A549 (cell line): ENCODE measurements at regions not wholly inside any gene's neighbourhood (a gene's known extent, or its start where the extent isn't known, plus 50 kb on each side); places are given as distances from the start of the nearest gene placed in this dataset.

Experiments
- ATAC-seq, 2 experiments: fragments of 200-7000 bp in 1 of 2; fragments of >200 bp in 1 of 2; cut with Nextera tagmentation in 1 of 2; cut with Tn5 transposase in 1 of 2; 3 replicates each; pipeline versions ENCODE4 v1.8.0 to v1.9.1; 2018 to 2020; ENCODE audit warnings: mild to moderate bottlenecking in 1 of 2, moderate library complexity in 1 of 2
- CTCF ChIA-PET: fragments of 300-600 bp; sonication (Branson Sonifier 250); formaldehyde crosslinking; extraction: SDS; loops from one replicate; lab custom pipeline; 2021; ENCODE audit warnings: antibody characterized with exemption, inconsistent platforms; lab: Yijun Ruan, JAX
- POLR2A ChIA-PET: fragments of 350-600 bp; formaldehyde crosslinking; extraction: SDS; loops from one replicate; lab custom pipeline; 2021; ENCODE audit warnings: antibody characterized with exemption, inconsistent platforms; lab: Yijun Ruan, JAX
- DNase-seq, 2 experiments: peaks; one replicate each; pipeline versions ENCODE4 v3.0.0 to v3.0.0-alpha.2; 2011 to 2016; ENCODE audit warnings: low read depth in 1 of 2, low spot score in 1 of 2
- FAIRE-seq: peaks from 2 replicates; lab custom pipeline; 2011; peaks lifted over from hg19 to GRCh38; lab: Jason Lieb, UNC
- H3K27ac ChIP-seq, 2 experiments: fragments of >200 bp; sonication (Bioruptor Twin); formaldehyde crosslinking; 3 replicates each; pipeline ENCODE4 v1.5.1; 2016 to 2017
- H3K4me1 ChIP-seq: fragments of >200 bp; sonication (Bioruptor Twin); formaldehyde crosslinking; 3 replicates; pipeline ENCODE4 v1.6.1; 2016
- H3K4me2 ChIP-seq: fragments of >200 bp; sonication (Bioruptor Twin); formaldehyde crosslinking; 3 replicates; pipeline ENCODE4 v1.6.1; 2016
- H3K4me3 ChIP-seq: fragments of >200 bp; sonication (Bioruptor Twin); formaldehyde crosslinking; 3 replicates; pipeline ENCODE4 v1.5.1; 2016
- H3K9me3 ChIP-seq: fragments of >200 bp; sonication (Bioruptor Twin); formaldehyde crosslinking; 3 replicates; pipeline ENCODE4 v1.6.1; 2016
- CBX2 ChIP-seq: fragments of 200-600 bp; sonication (generic); IDR thresholded peaks from 2 replicates; pipeline ENCODE4 v1.6.1; 2016; ENCODE audit warnings: low read depth, mild to moderate bottlenecking, borderline replicate concordance
- CBX8 ChIP-seq: fragments of 200-600 bp; sonication (generic); IDR thresholded peaks from 2 replicates; pipeline ENCODE4 v1.6.1; 2016
- CHD2 ChIP-seq: fragments of 150-350 bp; IDR thresholded peaks from 2 replicates; pipeline ENCODE4 v1.6.1; 2014; ENCODE audit warnings: low read length; ENCODE audit not compliant: partially characterized antibody
- EHF ChIP-seq: fragments of 250-450 bp; sonication (Bioruptor Pico); IDR thresholded peaks from 2 replicates; pipeline ENCODE4 v1.5.0; 2020; ENCODE audit warnings: mild to moderate bottlenecking
- EP300 ChIP-seq, 2 experiments: fragments of >200 bp; sonication (Bioruptor Twin); formaldehyde crosslinking; IDR thresholded peaks; 2 replicates in 1 of 2; 3 replicates in 1 of 2; pipeline ENCODE4 v1.6.1; 2016 to 2017
- FOXS1 ChIP-seq: fragments of 250-450 bp; sonication (Bioruptor Pico); IDR thresholded peaks from 2 replicates; pipeline ENCODE4 v1.5.0; 2020; ENCODE audit warnings: mild to moderate bottlenecking, moderate library complexity
- HDAC2 ChIP-seq: fragments of 200-600 bp; sonication (generic); IDR thresholded peaks from 2 replicates; pipeline ENCODE4 v1.6.1; 2016
- HEYL ChIP-seq: fragments of 250-450 bp; sonication (Bioruptor Pico); IDR thresholded peaks from 2 replicates; pipeline ENCODE4 v1.8.0; 2021; ENCODE audit warnings: mild to moderate bottlenecking, moderate library complexity
- HOXB5 ChIP-seq: fragments of 250-450 bp; sonication (Bioruptor Pico); IDR thresholded peaks from 2 replicates; pipeline ENCODE4 v1.5.0; 2020; ENCODE audit warnings: mild to moderate bottlenecking, moderate library complexity
- JUN ChIP-seq, 2 experiments: fragments of >200 bp; sonication (Bioruptor Twin); formaldehyde crosslinking; IDR thresholded peaks; 2 replicates in 1 of 2; 3 replicates in 1 of 2; pipeline ENCODE4 v1.6.1; 2016 to 2017
- KDM1A ChIP-seq: fragments of 200-600 bp; sonication (generic); IDR thresholded peaks from 2 replicates; pipeline ENCODE4 v1.6.1; 2016; ENCODE audit warnings: low read depth, mild to moderate bottlenecking
- MAFK ChIP-seq: fragments of 450-650 bp; IDR thresholded peaks from 2 replicates; pipeline ENCODE4 v1.6.1; 2014; ENCODE audit not compliant: partially characterized antibody
- NFE2L2 ChIP-seq: fragments of 150-350 bp; conservative IDR thresholded peaks from 2 replicates; pipeline ENCODE4 v1.6.1; 2014; ENCODE audit warnings: low read length
- NR3C1 ChIP-seq: fragments of >200 bp; sonication (Bioruptor Twin); formaldehyde crosslinking; IDR thresholded peaks from 3 replicates; pipeline ENCODE4 v1.6.1; 2017
- PHF8 ChIP-seq: fragments of 200-600 bp; sonication (generic); IDR thresholded peaks from 2 replicates; pipeline ENCODE4 v1.6.1; 2016; ENCODE audit warnings: low read depth, mild to moderate bottlenecking, antibody characterized with exemption, moderate library complexity, borderline replicate concordance
- POLR2AphosphoS2 ChIP-seq: conservative IDR thresholded peaks from 2 replicates; pipeline ENCODE4 v1.6.1; 2012; ENCODE audit warnings: low read length, improper control_type of control experiment, inconsistent platforms
- SMC3 ChIP-seq: fragments of >200 bp; sonication (Bioruptor Twin); formaldehyde crosslinking; IDR thresholded peaks from 3 replicates; pipeline ENCODE4 v1.6.1; 2018; ENCODE audit warnings: inconsistent platforms
- SREBF2 ChIP-seq: fragments of 450-650 bp; IDR thresholded peaks from 2 replicates; pipeline ENCODE4 v1.6.1; 2014; ENCODE audit warnings: mild to moderate bottlenecking, moderate library complexity
- ZC3H11A ChIP-seq: fragments of 450-650 bp; IDR thresholded peaks from 2 replicates; pipeline ENCODE4 v1.6.1; 2014; ENCODE audit warnings: antibody characterized with exemption, mild to moderate bottlenecking
- ZNF302 ChIP-seq: fragments of 250-450 bp; sonication (Bioruptor Pico); IDR thresholded peaks from 2 replicates; pipeline ENCODE4 v1.9.0; 2021; ENCODE audit warnings: inconsistent platforms, mild to moderate bottlenecking, moderate library complexity
- ZSCAN20 ChIP-seq: fragments of 250-450 bp; sonication (Bioruptor Pico); IDR thresholded peaks from 2 replicates; pipeline ENCODE4 v1.8.0; 2022; ENCODE audit warnings: mild to moderate bottlenecking, moderate library complexity
- WGBS: methylation state at CpG from one replicate; pipeline ENCODE4 v1.1.6; 2017; ENCODE audit errors: missing lambda C conversion rate; 5-methylcytosine and 5-hydroxymethylcytosine counted together
- TF ChIP-seq, protein P1 (sequence below): IDR thresholded peaks from 2 replicates; pipeline ENCODE4 v1.6.1; 2012
- TF ChIP-seq, protein P2 (sequence below): fragments of 150-350 bp; IDR thresholded peaks from 2 replicates; pipeline ENCODE4 v1.6.1; 2014; ENCODE audit warnings: low read depth, mild to moderate bottlenecking, low read length
- TF ChIP-seq, protein P3 (sequence below): fragments of >200 bp; sonication (Bioruptor Twin); formaldehyde crosslinking; IDR thresholded peaks from 3 replicates; pipeline ENCODE4 v1.6.1; 2016
- TF ChIP-seq, protein P4 (sequence below): fragments of 450-650 bp; IDR thresholded peaks from 2 replicates; pipeline ENCODE4 v1.6.1; 2014; ENCODE audit warnings: antibody characterized with exemption
- TF ChIP-seq, protein P5 (sequence below): IDR thresholded peaks from 2 replicates; pipeline ENCODE4 v1.6.1; 2012; ENCODE audit warnings: low read depth, borderline replicate concordance
- TF ChIP-seq, protein P6 (sequence below): fragments of 250-450 bp; sonication (Bioruptor Pico); IDR thresholded peaks from 2 replicates; pipeline ENCODE4 v1.5.0; 2021; ENCODE audit warnings: mild to moderate bottlenecking, moderate library complexity, borderline replicate concordance

DNA sequence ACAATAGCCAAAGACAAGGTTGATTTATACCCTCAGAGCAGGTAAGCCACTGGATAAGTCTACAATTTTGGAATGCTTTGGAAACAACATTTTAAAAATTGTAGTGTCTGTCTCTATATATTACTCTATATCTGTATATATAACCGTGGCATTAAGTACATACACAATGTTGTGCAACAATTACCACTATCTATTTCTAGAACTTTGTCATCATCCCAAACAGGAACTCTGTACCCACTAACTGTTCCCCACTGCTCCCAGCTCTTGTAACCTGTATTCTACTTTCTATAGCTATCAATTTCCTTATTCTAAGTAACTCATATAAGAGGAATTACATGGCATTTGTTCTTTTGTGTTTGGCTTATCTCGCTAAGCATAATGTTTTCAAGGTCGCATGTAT, 78.2 kb upstream of the ASCC3 start:
- 32% methylated on average over 3 of the region's 3 CpGs for WGBS
- H3K4me3 ChIP-seq = no peak overlapping the region
- FAIRE-seq (no peak), DNase-seq (no peak), ATAC-seq (no peak)
- CTCF ChIA-PET = no interaction called here
- POLR2A ChIA-PET = no interaction called here
- no peak overlapping the region for H3K27ac ChIP-seq
- TF ChIP-seq, protein P1, sequence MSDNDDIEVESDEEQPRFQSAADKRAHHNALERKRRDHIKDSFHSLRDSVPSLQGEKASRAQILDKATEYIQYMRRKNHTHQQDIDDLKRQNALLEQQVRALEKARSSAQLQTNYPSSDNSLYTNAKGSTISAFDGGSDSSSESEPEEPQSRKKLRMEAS = no peak
- TF ChIP-seq JUN (IDR thresholded peaks at IDR 0.05) (no peak), SMC3 (no peak), SREBF2 (no peak), CBX8 (no peak), EP300 (IDR thresholded peaks at IDR 0.05) (no peak), CHD2 (no peak), EHF (CRISPR knock-in tag) (no peak), FOXS1 (CRISPR knock-in tag) (no peak), POLR2AphosphoS2 (no peak), HOXB5 (CRISPR knock-in tag) (no peak)
- TF ChIP-seq, protein P2, sequence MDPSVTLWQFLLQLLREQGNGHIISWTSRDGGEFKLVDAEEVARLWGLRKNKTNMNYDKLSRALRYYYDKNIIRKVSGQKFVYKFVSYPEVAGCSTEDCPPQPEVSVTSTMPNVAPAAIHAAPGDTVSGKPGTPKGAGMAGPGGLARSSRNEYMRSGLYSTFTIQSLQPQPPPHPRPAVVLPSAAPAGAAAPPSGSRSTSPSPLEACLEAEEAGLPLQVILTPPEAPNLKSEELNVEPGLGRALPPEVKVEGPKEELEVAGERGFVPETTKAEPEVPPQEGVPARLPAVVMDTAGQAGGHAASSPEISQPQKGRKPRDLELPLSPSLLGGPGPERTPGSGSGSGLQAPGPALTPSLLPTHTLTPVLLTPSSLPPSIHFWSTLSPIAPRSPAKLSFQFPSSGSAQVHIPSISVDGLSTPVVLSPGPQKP = no peak
- H3K4me2 ChIP-seq = no peak overlapping the region
- H3K4me1 ChIP-seq = no peaks in the 10 kb centered on the region
- H3K9me3 ChIP-seq = no peaks in the 10 kb centered on the region

DNA sequence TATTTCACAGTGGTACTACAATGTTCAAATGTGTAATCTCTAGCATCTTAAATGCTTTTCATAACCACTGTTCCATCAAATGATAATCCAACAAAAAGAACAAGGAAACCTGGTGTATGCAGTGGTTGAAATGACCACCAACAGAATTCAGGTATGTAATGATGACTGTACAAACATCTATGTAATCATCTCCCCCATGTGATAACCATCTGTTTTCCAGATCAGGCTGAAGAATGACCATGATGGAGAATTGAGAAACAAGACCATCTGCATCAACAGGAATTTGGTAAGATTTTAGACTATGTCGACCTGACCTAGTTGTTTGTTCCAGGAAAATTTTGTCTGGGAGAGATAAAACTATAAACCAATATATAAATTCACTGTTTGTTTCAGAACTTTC, 81.3 kb upstream of the ASCC3 start:
- Histone ChIP-seq H3K27ac (no peak overlapping the region), H3K9me3 (no peaks in the 10 kb centered on the region), H3K4me3 (no peak overlapping the region), H3K4me2 (no peak overlapping the region), H3K4me1 (no peaks in the 10 kb centered on the region)
- ATAC-seq = no peak
- TF ChIP-seq ZC3H11A = no peak
- ChIA-PET POLR2A (no interaction called here), CTCF (no interaction called here)
- no peak for DNase-seq
- no peak for FAIRE-seq
- 0% methylated on average over 1 of the region's 1 CpG for WGBS

DNA sequence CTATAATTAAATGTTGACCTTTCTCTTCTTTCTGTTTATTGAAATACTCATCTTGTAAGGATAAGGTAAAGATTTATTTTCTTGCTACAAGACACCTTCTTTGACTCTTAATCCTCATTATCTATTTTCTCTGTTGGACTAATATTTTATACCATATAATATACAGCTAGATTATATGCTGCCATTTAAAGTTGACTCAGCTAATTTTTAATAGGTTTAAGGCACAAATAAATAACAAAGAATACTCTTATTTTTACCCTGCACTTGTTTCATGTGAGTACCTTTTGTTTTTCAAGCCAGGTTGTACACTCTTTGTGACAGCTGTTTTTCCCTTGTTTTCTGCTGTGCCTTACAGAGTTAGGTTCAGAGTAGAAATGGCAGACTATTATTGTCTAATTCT, 83.9 kb upstream of the ASCC3 start:
- FAIRE-seq = no peak
- DNase-seq = no peak
- Histone ChIP-seq H3K27ac (no peak overlapping the region), H3K9me3 (no peaks in the 10 kb centered on the region), H3K4me3 (no peak overlapping the region), H3K4me1 (no peaks in the 10 kb centered on the region), H3K4me2 (no peak overlapping the region)
- POLR2A ChIA-PET = no interaction called here
- TF ChIP-seq, protein P3, sequence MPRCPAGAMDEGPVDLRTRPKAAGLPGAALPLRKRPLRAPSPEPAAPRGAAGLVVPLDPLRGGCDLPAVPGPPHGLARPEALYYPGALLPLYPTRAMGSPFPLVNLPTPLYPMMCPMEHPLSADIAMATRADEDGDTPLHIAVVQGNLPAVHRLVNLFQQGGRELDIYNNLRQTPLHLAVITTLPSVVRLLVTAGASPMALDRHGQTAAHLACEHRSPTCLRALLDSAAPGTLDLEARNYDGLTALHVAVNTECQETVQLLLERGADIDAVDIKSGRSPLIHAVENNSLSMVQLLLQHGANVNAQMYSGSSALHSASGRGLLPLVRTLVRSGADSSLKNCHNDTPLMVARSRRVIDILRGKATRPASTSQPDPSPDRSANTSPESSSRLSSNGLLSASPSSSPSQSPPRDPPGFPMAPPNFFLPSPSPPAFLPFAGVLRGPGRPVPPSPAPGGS = no peak
- peak; percentile 22 for TF ChIP-seq MAFK
- CTCF ChIA-PET = no interaction called here
- ATAC-seq = no peak

DNA sequence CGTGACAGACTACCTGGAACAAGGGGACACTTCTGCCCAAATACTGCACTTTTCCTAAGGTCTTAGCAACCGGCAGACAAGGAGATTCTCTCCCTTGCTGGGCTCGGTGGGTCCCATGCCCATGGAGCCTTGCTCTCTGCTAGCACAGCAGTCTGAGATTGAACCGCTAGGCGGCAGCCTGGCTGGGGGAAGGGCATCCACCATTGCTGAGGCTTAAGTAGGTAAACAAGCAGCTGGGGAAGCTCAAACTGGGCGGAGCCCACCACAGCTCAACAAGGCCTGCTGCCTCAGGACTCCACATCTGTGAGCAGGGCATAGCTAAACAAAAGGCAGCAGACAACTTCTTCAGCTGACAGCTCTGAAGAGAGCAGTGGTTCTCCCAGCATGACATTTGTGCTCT, 87.8 kb upstream of the ASCC3 start:
- WGBS = 28% methylated on average over 4 of the region's 6 CpGs
- ATAC-seq (no peak), DNase-seq (peak in 1 of 2 experiments; percentile 2), FAIRE-seq (no peak)
- Histone ChIP-seq H3K27ac (no peak overlapping the region), H3K4me1 (no peaks in the 10 kb centered on the region), H3K9me3 (no peaks in the 10 kb centered on the region), H3K4me2 (no peak overlapping the region), H3K4me3 (no peak overlapping the region)
- POLR2A ChIA-PET = no interaction called here
- TF ChIP-seq CBX8 = no peak
- TF ChIP-seq HOXB5 (CRISPR knock-in tag) = no peak
- TF ChIP-seq, protein P4, sequence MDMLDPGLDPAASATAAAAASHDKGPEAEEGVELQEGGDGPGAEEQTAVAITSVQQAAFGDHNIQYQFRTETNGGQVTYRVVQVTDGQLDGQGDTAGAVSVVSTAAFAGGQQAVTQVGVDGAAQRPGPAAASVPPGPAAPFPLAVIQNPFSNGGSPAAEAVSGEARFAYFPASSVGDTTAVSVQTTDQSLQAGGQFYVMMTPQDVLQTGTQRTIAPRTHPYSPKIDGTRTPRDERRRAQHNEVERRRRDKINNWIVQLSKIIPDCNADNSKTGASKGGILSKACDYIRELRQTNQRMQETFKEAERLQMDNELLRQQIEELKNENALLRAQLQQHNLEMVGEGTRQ = no peak
- TF ChIP-seq KDM1A = no peak
- TF ChIP-seq PHF8 = no peak
- no peak for TF ChIP-seq ZSCAN20 (CRISPR knock-in tag)
- TF ChIP-seq HDAC2 = no peak
- TF ChIP-seq, protein P5, sequence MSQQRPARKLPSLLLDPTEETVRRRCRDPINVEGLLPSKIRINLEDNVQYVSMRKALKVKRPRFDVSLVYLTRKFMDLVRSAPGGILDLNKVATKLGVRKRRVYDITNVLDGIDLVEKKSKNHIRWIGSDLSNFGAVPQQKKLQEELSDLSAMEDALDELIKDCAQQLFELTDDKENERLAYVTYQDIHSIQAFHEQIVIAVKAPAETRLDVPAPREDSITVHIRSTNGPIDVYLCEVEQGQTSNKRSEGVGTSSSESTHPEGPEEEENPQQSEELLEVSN = no peak
- no peak for TF ChIP-seq NR3C1
- no peak for TF ChIP-seq HEYL (CRISPR knock-in tag)
- no peak for TF ChIP-seq CBX2
- TF ChIP-seq POLR2AphosphoS2 = no peak
- TF ChIP-seq ZNF302 (CRISPR knock-in tag) = no peak
- TF ChIP-seq, protein P6, sequence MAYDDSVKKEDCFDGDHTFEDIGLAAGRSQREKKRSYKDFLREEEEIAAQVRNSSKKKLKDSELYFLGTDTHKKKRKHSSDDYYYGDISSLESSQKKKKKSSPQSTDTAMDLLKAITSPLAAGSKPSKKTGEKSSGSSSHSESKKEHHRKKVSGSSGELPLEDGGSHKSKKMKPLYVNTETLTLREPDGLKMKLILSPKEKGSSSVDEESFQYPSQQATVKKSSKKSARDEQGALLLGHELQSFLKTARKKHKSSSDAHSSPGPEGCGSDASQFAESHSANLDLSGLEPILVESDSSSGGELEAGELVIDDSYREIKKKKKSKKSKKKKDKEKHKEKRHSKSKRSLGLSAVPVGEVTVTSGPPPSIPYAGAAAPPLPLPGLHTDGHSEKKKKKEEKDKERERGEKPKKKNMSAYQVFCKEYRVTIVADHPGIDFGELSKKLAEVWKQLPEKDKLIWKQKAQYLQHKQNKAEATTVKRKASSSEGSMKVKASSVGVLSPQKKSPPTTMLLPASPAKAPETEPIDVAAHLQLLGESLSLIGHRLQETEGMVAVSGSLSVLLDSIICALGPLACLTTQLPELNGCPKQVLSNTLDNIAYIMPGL (CRISPR knock-in tag) = no peak
- no peak for TF ChIP-seq NFE2L2
- CTCF ChIA-PET = interaction anchor here (0.9 to 1.4 kb wide), 2 partner anchors 12 to 20 kb away, joined by 3 to 4 read pairs; no protein-coding TSS in a partner anchor
